Heart left ventricle (tissue), 16 donors: ENCODE measurements at regions not wholly inside any gene's neighbourhood (a gene's known extent, or its start where the extent isn't known, plus 50 kb on each side); places are given as distances from the start of the nearest gene placed in this dataset.

Source experiments
- ATAC-seq, 4 donors: fragments of 200-7000 bp; cut with Tn5 transposase; one replicate each; pipeline ENCODE4 v1.9.1; 2020 to 2022; ENCODE audit warnings: moderate library complexity in 4 of 4, mild to moderate bottlenecking in 3 of 4, moderate number of reproducible peaks in 1 of 4
- DNase-seq, 5 donors: peaks; one replicate each; pipeline ENCODE4 v3.0.0-alpha.2; 2020
- H3K27ac ChIP-seq, 12 donors: fragments of 200-600 bp; sonication (generic) in 4 of 12; one replicate each; pipeline versions ENCODE4 v1.5.0 to v1.8.0; 2016 to 2022; ENCODE audit warnings: mild to moderate bottlenecking in 2 of 12
- H3K27me3 ChIP-seq, 9 donors: fragments of 200-600 bp; sonication (generic) in 2 of 9; one replicate each; pipeline versions ENCODE4 v1.5.1 to v1.8.0; 2016 to 2022; ENCODE audit warnings: mild to moderate bottlenecking in 3 of 9
- H3K36me3 ChIP-seq, 9 donors: fragments of 200-600 bp; sonication (generic) in 2 of 9; one replicate each; pipeline versions ENCODE4 v1.5.0 to v1.8.0; 2018 to 2022; ENCODE audit warnings: mild to moderate bottlenecking in 2 of 9
- H3K4me1 ChIP-seq, 12 donors: fragments of 200-600 bp; sonication (generic) in 4 of 12; one replicate each; pipeline versions ENCODE4 v1.5.0 to v1.8.0; 2016 to 2022; ENCODE audit warnings: mild to moderate bottlenecking in 3 of 12
- H3K4me3 ChIP-seq, 12 donors: fragments of 200-600 bp; sonication (generic) in 4 of 12; one replicate each; pipeline versions ENCODE4 v1.5.0 to v1.8.0; 2017 to 2022; ENCODE audit warnings: mild to moderate bottlenecking in 9 of 12, moderate library complexity in 4 of 12
- H3K9me3 ChIP-seq, 12 donors: fragments of 200-600 bp; sonication (generic) in 4 of 12; one replicate each; pipeline versions ENCODE4 v1.5.0 to v1.8.0; 2016 to 2022; ENCODE audit warnings: mild to moderate bottlenecking in 1 of 12
- CTCF ChIP-seq, 12 donors: fragments of 200-600 bp; sonication (generic) in 4 of 12; IDR thresholded peaks; one replicate each; pipeline versions ENCODE4 v1.5.0 to v1.8.0; 2018 to 2022; ENCODE audit warnings: antibody characterized with exemption in 12 of 12, mild to moderate bottlenecking in 5 of 12
- POLR2A ChIP-seq, 2 donors: fragments of 450-650 bp; IDR thresholded peaks; one replicate each; pipeline ENCODE4 v1.6.1; 2017; ENCODE audit warnings: antibody characterized with exemption in 2 of 2, mild to moderate bottlenecking in 2 of 2, moderate library complexity in 2 of 2
- WGBS, 4 donors: extraction: QIAGEN DNeasy Blood & Tissue Kit in 2 of 4; methylation state at CpG; one replicate each; pipeline versions ENCODE4 v1.1.5 to v1.1.7; 2013 to 2018; 5-methylcytosine and 5-hydroxymethylcytosine counted together
- intact Hi-C, 10 donors: fragments of 100-400 bp; cut with DNase I; formaldehyde crosslinking; loops; one replicate each; pipeline versions ENCODE4 v1.11.1 to v1.14.2; 2022
- donor health status: ischemic (EF 13 %, LVEDD 7.1; RV severe dilation, severe dysfunction).
- donor health status: healthy with polysubstance abuse.
- donor health status: DM: no; HTN: yes; CAD: no.
- donor health status: DM: no; HTN: no; CAD: no.
- donor health status: ischemic (EF 25% LVEDD 6.9; RV normal size, moderate dysfunction).
- donor health status: ischemic (EF 25% LVEDD 5.7; RV mildly dilated, moderate dysfunction).
- donor health status: healthy.
- donor health status: DM: yes; HTN: yes; CAD: no.
- donor health status: ischemic (EF 35%, LVEDD 5.7; RV mildly dilated, moderate dysfunction).
- donor health status: nonischemic (EF 11% LVEDD 7.7; RV severe dilation, severe dysfunction).
- donor health status: DM: yes; HTN: yes; CAD: no.
- donor health status: PGD.
- donor health status: ischemic (EF 29% LVEDD 5.4; RV normal size, mild dysfunction).
- donor health status: nonischemic (EF 23%, LVEDD 6.1; RV moderate dilation, normal function).

GRCh38 chr6:85388531-85388930 lies 61.4 kb upstream of the NT5E start:
- no peaks in the 10 kb centered on the region for H3K36me3 ChIP-seq
- intact Hi-C loops: no loop called here
- H3K27ac ChIP-seq: no peak overlapping the region
- no peak for TF ChIP-seq CTCF (IDR thresholded peaks at IDR 0.05)
- TF ChIP-seq POLR2A (IDR thresholded peaks at IDR 0.05): no peak
- DNase-seq: no peak
- H3K4me1 ChIP-seq: no peaks in the 10 kb centered on the region
- no peak for ATAC-seq
- no peaks in the 10 kb centered on the region for H3K9me3 ChIP-seq
- WGBS, 4 donors: 85 to 89% (median 88%) methylated on average over 3 of the region's 3 CpGs
- H3K4me3 ChIP-seq: no peak overlapping the region
- H3K27me3 ChIP-seq: no peaks in the 10 kb centered on the region

- intact Hi-C loops: no loop called here
- Histone ChIP-seq H3K4me1 (no peaks in the 10 kb centered on the region), H3K4me3 (no peak overlapping the region), H3K9me3 (no peaks in the 10 kb centered on the region), H3K27me3 (no peaks in the 10 kb centered on the region), H3K36me3 (no peaks in the 10 kb centered on the region), H3K27ac (no peak overlapping the region)
- TF ChIP-seq POLR2A (IDR thresholded peaks at IDR 0.05) (no peak), CTCF (IDR thresholded peaks at IDR 0.05) (no peak)
- ATAC-seq (no peak), DNase-seq (no peak)
- WGBS, 4 donors: 65 to 75% (median 72%) methylated on average over 5 of the region's 5 CpGs
These were observed 64.1 kb upstream of the NT5E start for GRCh38 chr6:85385636-85386315.

- no peaks in the 10 kb centered on the region for H3K9me3 ChIP-seq
- DNase-seq (no peak), ATAC-seq (no peak)
- H3K27me3 ChIP-seq: no peaks in the 10 kb centered on the region
- H3K4me1 ChIP-seq: no peaks in the 10 kb centered on the region
- 52 to 53% (median 53%) methylated on average over 6 of the region's 6 CpGs for WGBS, 4 donors
- no peak overlapping the region for H3K4me3 ChIP-seq
- TF ChIP-seq POLR2A (IDR thresholded peaks at IDR 0.05) (no peak), CTCF (IDR thresholded peaks at IDR 0.05) (no peak)
- intact Hi-C loops: no loop called here
- no peak overlapping the region for H3K27ac ChIP-seq
- H3K36me3 ChIP-seq: no peaks in the 10 kb centered on the region
These were observed 66.8 kb upstream of the NT5E start for GRCh38 chr6:85383042-85383441.

- H3K27me3 ChIP-seq: no peaks in the 10 kb centered on the region
- 70 to 77% (median 73%) methylated on average over 5 of the region's 5 CpGs for WGBS, 4 donors
- DNase-seq: no peak
- no peaks in the 10 kb centered on the region for H3K36me3 ChIP-seq
- H3K4me3 ChIP-seq: no peak overlapping the region
- no peaks in the 10 kb centered on the region for H3K4me1 ChIP-seq
- no peak for TF ChIP-seq CTCF (IDR thresholded peaks at IDR 0.05)
- TF ChIP-seq POLR2A (IDR thresholded peaks at IDR 0.05): no peak
- H3K9me3 ChIP-seq: no peaks in the 10 kb centered on the region
- no peak for ATAC-seq
- H3K27ac ChIP-seq: no peak overlapping the region
- intact Hi-C loops: no loop called here
These were observed 67.3 kb upstream of the NT5E start for GRCh38 chr6:85382541-85382940.
